HG02642 (cell line): ENCODE measurements at regions not wholly inside any gene's neighbourhood (a gene's known extent, or its start where the extent isn't known, plus 50 kb on each side); places are given as distances from the start of the nearest gene placed in this dataset.

ENCODE experiments used
- ATAC-seq: cut with Tn5 transposase; IDR thresholded peaks from one replicate; pipeline ENCODE4 v1.9.1; 2021; ENCODE audit warnings: mild to moderate bottlenecking; ENCODE audit not compliant: unreplicated experiment, poor library complexity

- no peak for ATAC-seq
Observed at GRCh38 chr1:195946500-195946899, 661.7 kb downstream of the KCNT2 start.

GRCh38 chr1:195941795-195942194 is 666.4 kb downstream of the KCNT2 start:
- ATAC-seq = no peak

- ATAC-seq = no peak
Observed at GRCh38 chr1:195941314-195941713, 666.9 kb downstream of the KCNT2 start.

- no peak for ATAC-seq
Observed at GRCh38 chr1:195939844-195940243, 668.4 kb downstream of the KCNT2 start.

- no peak for ATAC-seq
Observed at GRCh38 chr1:195934817-195935553, 673.3 kb downstream of the KCNT2 start.

- no peak for ATAC-seq
Observed at GRCh38 chr1:195933835-195934234, 674.4 kb downstream of the KCNT2 start.

GRCh38 chr1:195915826-195916225 is 692.4 kb downstream of the KCNT2 start:
- no peak for ATAC-seq

GRCh38 chr1:195909061-195909460 is 699.2 kb downstream of the KCNT2 start:
- ATAC-seq = no peak

- no peak for ATAC-seq
Observed at GRCh38 chr1:195908121-195908520, 700.1 kb downstream of the KCNT2 start.

GRCh38 chr1:195903203-195903602 is 705.0 kb downstream of the KCNT2 start:
- ATAC-seq = no peak

GRCh38 chr1:195902779-195903178 is 705.5 kb downstream of the KCNT2 start:
- ATAC-seq = no peak

GRCh38 chr1:195899762-195900352 is 708.4 kb downstream of the KCNT2 start:
- no peak for ATAC-seq

GRCh38 chr1:195898924-195899323 is 709.3 kb downstream of the KCNT2 start:
- ATAC-seq = no peak

GRCh38 chr1:195898373-195898772 is 709.9 kb downstream of the KCNT2 start:
- ATAC-seq = no peak

- ATAC-seq = no peak
Observed at GRCh38 chr1:195897076-195897475, 711.2 kb downstream of the KCNT2 start.

- ATAC-seq = no peak
Observed at GRCh38 chr1:195894411-195894810, 713.8 kb downstream of the KCNT2 start.

GRCh38 chr1:195886000-195886399 is 722.2 kb downstream of the KCNT2 start:
- ATAC-seq = no peak

GRCh38 chr1:195878478-195878877 is 729.8 kb downstream of the KCNT2 start:
- ATAC-seq = no peak

- ATAC-seq = no peak
Observed at GRCh38 chr1:195876792-195877191, 731.4 kb downstream of the KCNT2 start.

GRCh38 chr1:195872376-195872775 is 735.9 kb downstream of the KCNT2 start:
- ATAC-seq = no peak

- ATAC-seq = no peak
Observed at GRCh38 chr1:195867638-195868037, 740.6 kb downstream of the KCNT2 start.

- ATAC-seq = no peak
Observed at GRCh38 chr1:195866781-195867222, 741.4 kb downstream of the KCNT2 start.
